ENCODE measurements at regions not wholly inside any gene's neighbourhood (a gene's known extent, or its start where the extent isn't known, plus 50 kb on each side); places are given as distances from the start of the nearest gene placed in this dataset.

DNA sequence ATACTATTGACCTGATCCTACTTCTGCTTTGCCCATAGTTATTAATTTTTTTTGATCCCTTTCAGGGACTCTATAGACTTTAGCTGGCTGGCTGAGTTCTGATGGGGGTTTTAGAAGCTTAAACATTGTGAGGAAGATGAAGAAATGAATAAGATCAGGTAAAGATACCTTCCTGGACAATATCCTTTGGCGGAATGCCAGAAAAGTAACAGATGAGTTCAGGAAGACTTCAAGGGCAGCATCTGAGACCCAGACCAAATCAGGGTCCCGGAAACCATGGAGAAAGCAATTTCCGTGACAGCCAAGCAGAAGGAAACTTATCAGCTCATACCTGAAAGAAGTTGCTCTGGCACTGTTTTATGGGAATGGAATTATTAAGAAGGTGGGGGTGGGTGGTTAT, 100.4 kb downstream of the XCL2 start:
- DNase-seq (ENCODE audit: low read depth in 4 of 6, low spot score in 6 of 6), result no peak
- 94% methylated on average over 3 of the region's 3 CpGs for WGBS (ENCODE audit: insufficient coverage)
- H3K36me3 ChIP-seq (ENCODE audit: control insufficient read depth, insufficient read depth, low read length), result no peaks in the 10 kb centered on the region
- no peaks in the 10 kb centered on the region for H3K27me3 ChIP-seq (ENCODE audit: control insufficient read depth, insufficient read depth, low read length)
- no peak overlapping the region for H3K27ac ChIP-seq (ENCODE audit: low read depth, low read length)
- peaks cover 5% of the 10 kb centered on the region for H3K4me1 ChIP-seq (ENCODE audit: control insufficient read depth, insufficient read depth, low read length)
- H3K4me3 ChIP-seq (ENCODE audit: low read depth, low read length), result no peak overlapping the region
- no peaks in the 10 kb centered on the region for H3K9me3 ChIP-seq (ENCODE audit: control insufficient read depth, insufficient read depth, low read length)

DNA sequence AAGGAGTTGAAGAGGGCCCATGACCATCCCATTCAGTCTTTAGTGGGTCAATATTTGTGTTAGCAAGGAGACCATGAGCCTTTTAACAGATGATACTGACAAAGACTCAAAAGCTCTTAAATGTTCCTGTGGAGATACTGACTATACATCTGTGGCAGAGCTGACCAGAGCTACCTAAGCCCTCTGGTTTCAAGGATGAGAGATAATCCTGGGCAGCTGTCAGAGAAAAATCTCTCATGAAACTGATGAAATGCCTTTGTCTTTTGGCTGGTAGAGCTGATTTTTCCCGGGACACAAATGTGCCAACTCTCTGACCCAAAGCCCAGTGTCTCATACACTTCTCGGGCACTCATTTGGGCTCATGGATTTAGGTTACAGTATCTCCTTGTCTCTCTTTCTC, 100.9 kb downstream of the XCL2 start:
- DNase-seq (ENCODE audit: low read depth in 4 of 6, low spot score in 6 of 6), result no peak
- 86% methylated on average over 1 of the region's 2 CpGs for WGBS (ENCODE audit: insufficient coverage)
- H3K4me1 ChIP-seq (ENCODE audit: control insufficient read depth, insufficient read depth, low read length), result peaks cover 5% of the 10 kb centered on the region

DNA sequence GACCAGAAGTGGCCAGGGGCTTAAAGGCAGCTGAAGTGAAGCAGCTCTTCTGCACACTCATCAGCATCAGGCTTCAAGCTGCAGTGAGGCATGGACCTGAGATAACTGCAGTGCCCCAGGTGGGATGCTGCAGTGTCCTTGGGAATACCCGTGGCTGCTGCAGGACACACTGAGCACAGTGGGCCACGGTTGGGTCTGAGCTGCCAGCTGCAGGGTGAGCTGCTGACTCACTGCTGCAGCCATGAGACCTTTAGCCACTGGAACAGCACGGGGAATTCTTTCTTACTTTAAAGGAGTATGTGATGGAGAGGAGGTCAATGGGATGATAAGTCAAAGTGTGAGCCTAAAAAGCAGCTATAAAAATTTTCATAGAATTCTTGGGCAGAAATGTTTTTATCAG, 102.1 kb downstream of the XCL2 start:
- Histone ChIP-seq H3K36me3 (ENCODE audit: control insufficient read depth, insufficient read depth, low read length) (no peaks in the 10 kb centered on the region), H3K27ac (ENCODE audit: low read depth, low read length) (no peak overlapping the region), H3K4me3 (ENCODE audit: low read depth, low read length) (no peak overlapping the region), H3K4me1 (ENCODE audit: control insufficient read depth, insufficient read depth, low read length) (peaks cover 5% of the 10 kb centered on the region), H3K27me3 (ENCODE audit: control insufficient read depth, insufficient read depth, low read length) (no peaks in the 10 kb centered on the region), H3K9me3 (ENCODE audit: control insufficient read depth, insufficient read depth, low read length) (no peaks in the 10 kb centered on the region)
- no peak for DNase-seq (ENCODE audit: low read depth in 4 of 6, low spot score in 6 of 6)
- WGBS (ENCODE audit: insufficient coverage), result 65% methylated on average over 3 of the region's 3 CpGs

More for the DNA sequence above, 100.9 kb downstream of the XCL2 start:
- Histone ChIP-seq H3K27me3 (ENCODE audit: control insufficient read depth, insufficient read depth, low read length) (no peaks in the 10 kb centered on the region), H3K9me3 (ENCODE audit: control insufficient read depth, insufficient read depth, low read length) (no peaks in the 10 kb centered on the region), H3K27ac (ENCODE audit: low read depth, low read length) (no peak overlapping the region), H3K36me3 (ENCODE audit: control insufficient read depth, insufficient read depth, low read length) (no peaks in the 10 kb centered on the region), H3K4me3 (ENCODE audit: low read depth, low read length) (no peak overlapping the region)

- Histone ChIP-seq H3K4me3 (ENCODE audit: low read depth, low read length) (no peak overlapping the region), H3K4me1 (ENCODE audit: control insufficient read depth, insufficient read depth, low read length) (peaks cover 5% of the 10 kb centered on the region), H3K27me3 (ENCODE audit: control insufficient read depth, insufficient read depth, low read length) (no peaks in the 10 kb centered on the region), H3K36me3 (ENCODE audit: control insufficient read depth, insufficient read depth, low read length) (no peaks in the 10 kb centered on the region), H3K9me3 (ENCODE audit: control insufficient read depth, insufficient read depth, low read length) (no peaks in the 10 kb centered on the region), H3K27ac (ENCODE audit: low read depth, low read length) (no peak overlapping the region)
- peak; percentile 64 to 96 (median 79) for DNase-seq (ENCODE audit: low read depth in 4 of 6, low spot score in 6 of 6)
- 22% methylated on average over 18 of the region's 20 CpGs for WGBS (ENCODE audit: insufficient coverage)
Observed at GRCh38 chr1:168439456-168440375, 104.1 kb downstream of the XCL2 start.

DNA sequence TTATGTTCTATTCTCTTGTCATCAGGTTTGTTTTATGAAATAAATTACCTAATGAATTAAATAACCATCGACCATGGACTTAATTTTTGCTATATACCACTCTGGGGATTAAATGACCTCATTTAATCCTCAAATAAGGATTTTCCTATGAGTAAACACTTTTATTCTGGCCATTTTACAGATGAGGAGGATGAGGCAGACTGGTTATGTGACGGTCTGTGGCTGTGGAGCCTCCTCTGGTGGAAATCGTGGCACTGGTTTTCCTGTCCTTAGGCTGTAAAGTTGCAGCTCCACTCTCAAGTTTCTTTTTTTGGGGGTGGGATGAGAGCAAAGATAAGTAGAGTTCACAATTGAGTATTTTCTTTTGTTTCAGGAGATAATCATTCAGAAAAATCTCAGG, 105.2 kb downstream of the XCL2 start:
- H3K27me3 ChIP-seq (ENCODE audit: control insufficient read depth, insufficient read depth, low read length), result no peaks in the 10 kb centered on the region
- 90% methylated on average over 2 of the region's 3 CpGs for WGBS (ENCODE audit: insufficient coverage)
- no peak for DNase-seq (ENCODE audit: low read depth in 4 of 6, low spot score in 6 of 6)
- no peak overlapping the region for H3K27ac ChIP-seq (ENCODE audit: low read depth, low read length)
- H3K4me1 ChIP-seq (ENCODE audit: control insufficient read depth, insufficient read depth, low read length), result peaks cover 5% of the 10 kb centered on the region
- H3K9me3 ChIP-seq (ENCODE audit: control insufficient read depth, insufficient read depth, low read length), result no peaks in the 10 kb centered on the region
- no peaks in the 10 kb centered on the region for H3K36me3 ChIP-seq (ENCODE audit: control insufficient read depth, insufficient read depth, low read length)
- H3K4me3 ChIP-seq (ENCODE audit: low read depth, low read length), result no peak overlapping the region

GRCh38 chr1:168437821-168438220, 106.0 kb downstream of the XCL2 start:
- Histone ChIP-seq H3K4me3 (ENCODE audit: low read depth, low read length) (no peak overlapping the region), H3K9me3 (ENCODE audit: control insufficient read depth, insufficient read depth, low read length) (no peaks in the 10 kb centered on the region), H3K36me3 (ENCODE audit: control insufficient read depth, insufficient read depth, low read length) (no peaks in the 10 kb centered on the region), H3K27ac (ENCODE audit: low read depth, low read length) (no peak overlapping the region), H3K27me3 (ENCODE audit: control insufficient read depth, insufficient read depth, low read length) (no peaks in the 10 kb centered on the region), H3K4me1 (ENCODE audit: control insufficient read depth, insufficient read depth, low read length) (peaks cover 5% of the 10 kb centered on the region)
- 80% methylated on average over 2 of the region's 6 CpGs for WGBS (ENCODE audit: insufficient coverage)
- no peak for DNase-seq (ENCODE audit: low read depth in 4 of 6, low spot score in 6 of 6)

DNA sequence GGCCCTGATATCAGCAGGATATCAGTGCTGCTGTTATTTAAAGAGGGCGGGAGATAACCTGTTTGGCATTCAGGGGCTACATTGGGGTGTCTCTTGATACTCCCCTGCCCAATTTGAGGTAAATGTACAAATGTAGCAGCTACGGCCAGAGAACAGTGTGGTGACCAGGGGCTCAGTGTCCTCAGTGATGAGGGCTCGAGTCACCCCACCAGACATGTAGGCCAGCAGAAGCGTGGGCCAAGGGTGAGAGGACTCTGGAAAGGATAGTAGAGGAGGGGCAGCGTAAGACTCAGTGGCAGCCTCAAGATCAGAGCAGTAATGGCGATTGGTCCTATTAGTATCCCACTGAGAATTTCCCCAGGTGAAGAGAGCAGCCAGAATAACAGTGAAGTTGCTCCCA, 108.4 kb downstream of the XCL2 start:
- WGBS (ENCODE audit: insufficient coverage), result 87% methylated on average over 6 of the region's 6 CpGs
- no peaks in the 10 kb centered on the region for H3K36me3 ChIP-seq (ENCODE audit: control insufficient read depth, insufficient read depth, low read length)
- no peaks in the 10 kb centered on the region for H3K9me3 ChIP-seq (ENCODE audit: control insufficient read depth, insufficient read depth, low read length)
- H3K4me3 ChIP-seq (ENCODE audit: low read depth, low read length), result no peak overlapping the region
- DNase-seq (ENCODE audit: low read depth in 4 of 6, low spot score in 6 of 6), result no peak
- no peak overlapping the region for H3K27ac ChIP-seq (ENCODE audit: low read depth, low read length)
- no peaks in the 10 kb centered on the region for H3K27me3 ChIP-seq (ENCODE audit: control insufficient read depth, insufficient read depth, low read length)
- peaks cover 5% of the 10 kb centered on the region for H3K4me1 ChIP-seq (ENCODE audit: control insufficient read depth, insufficient read depth, low read length)

- Histone ChIP-seq H3K36me3 (ENCODE audit: control insufficient read depth, insufficient read depth, low read length) (no peaks in the 10 kb centered on the region), H3K4me3 (ENCODE audit: low read depth, low read length) (no peak overlapping the region), H3K27me3 (ENCODE audit: control insufficient read depth, insufficient read depth, low read length) (no peaks in the 10 kb centered on the region), H3K27ac (ENCODE audit: low read depth, low read length) (no peak overlapping the region), H3K9me3 (ENCODE audit: control insufficient read depth, insufficient read depth, low read length) (no peaks in the 10 kb centered on the region), H3K4me1 (ENCODE audit: control insufficient read depth, insufficient read depth, low read length) (no peaks in the 10 kb centered on the region)
- DNase-seq (ENCODE audit: low read depth in 4 of 6, low spot score in 6 of 6), result peak in 2 of 6 donors; percentile 31 to 52
- WGBS (ENCODE audit: insufficient coverage), result 36% methylated on average over 2 of the region's 2 CpGs
Observed at GRCh38 chr1:168433238-168433637, 110.6 kb downstream of the XCL2 start.

- no peak for DNase-seq (ENCODE audit: low read depth in 4 of 6, low spot score in 6 of 6)
- Histone ChIP-seq H3K27me3 (ENCODE audit: control insufficient read depth, insufficient read depth, low read length) (no peaks in the 10 kb centered on the region), H3K27ac (ENCODE audit: low read depth, low read length) (no peak overlapping the region), H3K9me3 (ENCODE audit: control insufficient read depth, insufficient read depth, low read length) (no peaks in the 10 kb centered on the region), H3K4me1 (ENCODE audit: control insufficient read depth, insufficient read depth, low read length) (no peaks in the 10 kb centered on the region), H3K36me3 (ENCODE audit: control insufficient read depth, insufficient read depth, low read length) (no peaks in the 10 kb centered on the region), H3K4me3 (ENCODE audit: low read depth, low read length) (no peak overlapping the region)
Observed at GRCh38 chr1:168431882-168432281, 111.9 kb downstream of the XCL2 start.

GRCh38 chr1:168430321-168430720, 113.5 kb downstream of the XCL2 start:
- DNase-seq (ENCODE audit: low read depth in 4 of 6, low spot score in 6 of 6), result peak in 1 of 6 donors; percentile 54
- H3K36me3 ChIP-seq (ENCODE audit: control insufficient read depth, insufficient read depth, low read length), result no peaks in the 10 kb centered on the region
- H3K9me3 ChIP-seq (ENCODE audit: control insufficient read depth, insufficient read depth, low read length), result no peaks in the 10 kb centered on the region
- no peak overlapping the region for H3K27ac ChIP-seq (ENCODE audit: low read depth, low read length)
- 76% methylated on average over 10 of the region's 13 CpGs for WGBS (ENCODE audit: insufficient coverage)
- H3K4me1 ChIP-seq (ENCODE audit: control insufficient read depth, insufficient read depth, low read length), result no peaks in the 10 kb centered on the region
- H3K27me3 ChIP-seq (ENCODE audit: control insufficient read depth, insufficient read depth, low read length), result no peaks in the 10 kb centered on the region
- no peak overlapping the region for H3K4me3 ChIP-seq (ENCODE audit: low read depth, low read length)
